ENCODE measurements at regions not wholly inside any gene's neighbourhood (a gene's known extent, or its start where the extent isn't known, plus 50 kb on each side); places are given as distances from the start of the nearest gene placed in this dataset.

DNA sequence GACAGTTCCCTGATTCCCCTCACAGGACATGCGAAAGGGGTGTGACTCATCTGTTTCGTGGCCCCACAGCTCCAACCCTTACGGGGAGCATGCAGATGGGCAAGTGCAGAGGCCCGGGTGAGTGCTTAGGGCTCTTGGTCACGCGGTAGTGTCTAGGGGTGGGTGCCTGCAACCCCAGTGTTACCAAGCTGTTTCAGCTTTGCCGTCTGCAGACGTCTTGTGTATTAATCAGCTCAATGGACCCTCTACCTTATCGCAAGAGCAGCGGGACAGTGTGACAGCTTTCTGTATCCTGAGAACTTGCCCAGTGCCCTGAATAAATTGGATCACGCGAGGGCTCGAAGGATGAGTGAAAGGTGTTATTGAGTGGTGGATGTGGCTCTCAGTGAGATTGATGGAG lies 816.4 kb upstream of the ANO3 start:
- TF ChIP-seq, protein P1, sequence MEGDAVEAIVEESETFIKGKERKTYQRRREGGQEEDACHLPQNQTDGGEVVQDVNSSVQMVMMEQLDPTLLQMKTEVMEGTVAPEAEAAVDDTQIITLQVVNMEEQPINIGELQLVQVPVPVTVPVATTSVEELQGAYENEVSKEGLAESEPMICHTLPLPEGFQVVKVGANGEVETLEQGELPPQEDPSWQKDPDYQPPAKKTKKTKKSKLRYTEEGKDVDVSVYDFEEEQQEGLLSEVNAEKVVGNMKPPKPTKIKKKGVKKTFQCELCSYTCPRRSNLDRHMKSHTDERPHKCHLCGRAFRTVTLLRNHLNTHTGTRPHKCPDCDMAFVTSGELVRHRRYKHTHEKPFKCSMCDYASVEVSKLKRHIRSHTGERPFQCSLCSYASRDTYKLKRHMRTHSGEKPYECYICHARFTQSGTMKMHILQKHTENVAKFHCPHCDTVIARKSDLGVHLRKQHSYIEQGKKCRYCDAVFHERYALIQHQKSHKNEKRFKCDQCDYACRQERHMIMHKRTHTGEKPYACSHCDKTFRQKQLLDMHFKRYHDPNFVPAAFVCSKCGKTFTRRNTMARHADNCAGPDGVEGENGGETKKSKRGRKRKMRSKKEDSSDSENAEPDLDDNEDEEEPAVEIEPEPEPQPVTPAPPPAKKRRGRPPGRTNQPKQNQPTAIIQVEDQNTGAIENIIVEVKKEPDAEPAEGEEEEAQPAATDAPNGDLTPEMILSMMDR (IDR thresholded peaks at IDR 0.05), result no peak
- no peak for TF ChIP-seq POLR2A (IDR thresholded peaks at IDR 0.05)
